NCI-H82 treated with DMSO at 0.1 percent for 48 hours (cell line): ENCODE measurements at regions not wholly inside any gene's neighbourhood (a gene's known extent, or its start where the extent isn't known, plus 50 kb on each side); places are given as distances from the start of the nearest gene placed in this dataset.

Experiments
- DNase-seq: peaks from one replicate; lab custom pipeline; 2025; ENCODE audit not compliant: unreplicated experiment; lab: John Stamatoyannopoulos, UW

DNA sequence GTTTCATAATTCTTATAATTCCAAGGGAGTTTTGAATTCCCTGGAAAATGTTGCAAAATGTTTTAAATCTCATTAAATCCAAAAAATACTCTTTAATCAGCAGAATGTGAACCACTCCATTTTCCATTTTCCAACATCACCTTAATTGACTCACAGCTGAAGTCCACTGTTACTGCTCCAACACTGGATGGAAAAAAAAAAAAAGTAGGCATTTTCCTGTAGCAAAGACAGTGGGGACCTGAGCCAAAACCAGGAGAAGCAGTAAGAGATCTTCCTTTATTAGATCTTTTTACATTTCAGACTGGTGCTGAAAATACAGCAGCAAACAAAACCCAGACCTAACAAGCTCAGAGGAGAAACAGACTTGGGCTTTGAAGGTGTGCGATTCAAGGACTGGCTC, 62.4 kb upstream of the SPATS2L start:
- no peak for DNase-seq

DNA sequence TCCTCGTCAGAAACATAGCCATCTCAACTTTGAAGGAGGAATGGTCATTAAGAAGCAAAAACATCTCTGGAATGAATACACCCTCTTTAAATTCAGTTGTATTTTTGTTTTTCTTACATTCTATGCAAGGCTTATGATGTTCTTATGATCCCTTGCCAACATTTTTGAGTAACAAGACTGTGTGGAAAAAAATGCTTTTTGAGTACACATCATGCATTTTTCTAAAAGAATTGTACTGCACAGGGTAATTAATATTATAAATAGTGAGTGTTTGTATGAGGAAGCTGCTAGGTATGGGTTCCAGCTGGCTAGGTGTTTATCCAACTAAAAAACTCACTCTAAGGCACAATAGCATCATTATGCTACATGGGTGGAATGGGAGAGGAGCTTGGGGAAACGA, 59.0 kb upstream of the SPATS2L start:
- no peak for DNase-seq

DNA sequence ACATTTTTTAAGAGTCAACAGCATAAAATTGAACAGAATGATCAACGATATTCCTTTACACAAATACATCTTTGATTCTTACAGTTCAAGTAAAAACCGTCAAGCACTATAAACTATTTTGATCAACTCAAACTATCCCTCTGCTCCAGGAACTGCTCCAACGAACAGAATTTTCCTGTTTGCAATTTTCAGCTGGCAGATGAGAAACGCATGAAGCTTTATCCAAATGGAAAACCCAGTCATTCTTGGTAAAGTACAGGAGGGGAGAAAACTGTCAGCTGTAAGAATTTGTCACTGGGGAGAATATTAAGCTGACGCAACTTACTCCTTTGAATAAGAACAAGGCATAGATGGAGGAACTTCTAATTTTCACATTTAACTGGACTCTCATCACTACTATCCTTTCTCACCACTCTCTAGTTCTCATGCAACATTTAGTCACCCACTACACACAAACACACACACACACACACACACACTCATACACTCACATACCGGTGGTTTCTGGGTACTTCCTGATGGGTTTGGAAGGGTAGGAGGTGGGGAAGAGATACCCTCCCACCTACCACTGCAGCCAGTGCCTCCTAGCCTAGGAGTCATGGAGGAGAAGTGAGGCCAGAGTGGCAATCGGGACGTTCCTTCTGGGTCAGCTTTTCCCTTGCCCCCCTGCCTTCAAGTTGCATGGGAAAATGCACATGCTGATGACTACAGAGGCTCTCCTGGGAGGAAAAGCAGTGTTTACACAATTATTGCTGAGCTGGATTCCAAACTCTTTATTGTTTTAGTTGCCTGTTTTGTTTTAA, 54.0 kb upstream of the SPATS2L start:
- no peak for DNase-seq

DNA sequence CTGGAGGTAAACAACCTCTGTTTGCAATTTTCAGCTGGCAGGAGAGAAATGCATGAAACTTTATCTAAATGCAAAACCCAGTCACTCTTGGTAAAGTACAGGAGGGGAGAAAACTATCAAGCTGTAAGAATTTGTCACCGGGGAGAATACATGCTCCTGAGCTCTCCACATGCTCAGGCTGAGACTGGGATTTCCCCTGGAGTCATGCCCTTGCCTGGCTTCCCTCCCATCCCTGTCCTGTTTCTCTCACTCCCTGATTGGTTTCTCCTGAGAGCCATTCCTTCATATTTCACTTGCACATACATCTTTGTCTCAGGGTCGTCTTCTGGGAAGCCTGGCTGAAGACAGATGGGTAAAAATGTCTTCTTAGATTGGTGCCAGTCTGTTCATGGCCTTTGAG, 52.9 kb upstream of the SPATS2L start:
- no peak for DNase-seq

DNA sequence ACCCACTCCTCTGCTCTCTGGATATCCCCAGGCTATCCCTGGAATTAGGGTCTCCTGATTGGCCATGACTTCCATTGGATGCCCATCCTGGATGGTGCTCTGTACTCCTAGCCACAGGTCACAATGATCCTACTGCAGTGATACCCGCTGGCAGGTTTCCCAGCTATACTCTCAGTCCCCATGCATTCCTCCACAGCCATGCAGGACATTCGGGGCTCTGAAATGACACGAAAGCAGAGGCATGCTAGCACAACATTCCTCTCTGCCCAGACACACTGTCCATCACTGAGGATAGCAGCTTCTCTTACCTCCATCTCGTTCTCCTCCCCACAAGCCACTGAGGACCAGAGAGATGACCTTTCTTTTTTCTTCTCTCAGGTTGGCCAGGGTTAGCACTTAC, 51.7 kb upstream of the SPATS2L start:
- DNase-seq, result no peak

DNA sequence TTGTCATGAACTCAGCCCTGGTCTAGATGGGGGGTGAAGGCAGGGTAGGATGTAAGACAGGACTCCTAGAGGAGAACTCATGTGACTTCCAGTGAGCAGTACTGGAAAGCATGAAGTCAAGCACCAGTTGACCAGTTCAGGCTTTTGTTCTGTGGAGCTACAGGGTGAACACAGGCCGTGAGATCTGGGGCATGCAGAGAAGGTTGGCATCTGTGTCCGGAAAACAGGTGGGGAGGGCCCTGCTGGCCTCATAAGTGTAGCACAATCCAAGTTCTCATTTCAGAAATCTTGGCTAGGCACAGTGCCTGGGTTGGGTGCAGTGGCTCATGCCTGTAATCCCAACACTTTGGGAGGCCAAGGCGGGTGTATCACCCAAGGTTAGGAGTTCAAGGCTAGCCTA, 50.9 kb upstream of the SPATS2L start:
- DNase-seq, result no peak
